ENCODE measurements at regions not wholly inside any gene's neighbourhood (a gene's known extent, or its start where the extent isn't known, plus 50 kb on each side); places are given as distances from the start of the nearest gene placed in this dataset.

DNA sequence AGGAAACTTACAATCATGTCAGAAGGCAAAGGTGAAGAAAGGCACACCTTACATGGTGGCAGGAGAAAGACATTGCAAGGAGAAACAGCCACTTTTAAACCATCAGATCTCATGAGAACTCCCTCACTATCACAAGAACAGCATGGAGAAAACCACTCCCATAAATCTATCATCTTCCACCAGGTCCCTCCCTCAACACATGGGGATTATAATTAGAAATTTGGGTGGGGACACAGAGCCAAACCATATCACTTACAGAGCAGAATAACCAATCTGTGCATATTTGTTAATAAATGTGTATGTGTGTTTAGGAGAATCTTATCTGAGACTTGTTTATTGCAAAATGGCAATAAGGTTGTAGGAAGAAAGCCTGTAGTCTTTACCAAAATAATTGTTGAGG is 205.2 kb upstream of the ANO3 start:
- no peak for DNase-seq

DNA sequence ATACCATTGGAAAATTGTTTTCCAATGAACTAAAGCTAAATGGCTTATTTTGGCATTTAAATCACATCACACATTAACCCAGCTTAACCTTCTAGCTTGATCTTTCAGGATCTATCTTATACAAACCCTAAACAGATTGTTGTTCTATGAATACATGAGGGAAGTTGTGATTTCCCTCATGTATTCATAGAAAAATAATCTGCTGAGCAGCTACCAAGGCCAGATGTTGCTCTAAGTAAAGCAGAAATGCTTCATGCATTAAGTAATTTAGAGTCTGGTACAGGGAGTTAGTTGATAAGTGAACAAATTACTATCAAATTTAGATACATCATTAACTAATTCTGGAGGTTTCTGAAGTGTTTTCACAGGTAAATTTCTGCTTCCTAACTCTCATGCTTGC is 204.6 kb upstream of the ANO3 start:
- DNase-seq = no peak

DNA sequence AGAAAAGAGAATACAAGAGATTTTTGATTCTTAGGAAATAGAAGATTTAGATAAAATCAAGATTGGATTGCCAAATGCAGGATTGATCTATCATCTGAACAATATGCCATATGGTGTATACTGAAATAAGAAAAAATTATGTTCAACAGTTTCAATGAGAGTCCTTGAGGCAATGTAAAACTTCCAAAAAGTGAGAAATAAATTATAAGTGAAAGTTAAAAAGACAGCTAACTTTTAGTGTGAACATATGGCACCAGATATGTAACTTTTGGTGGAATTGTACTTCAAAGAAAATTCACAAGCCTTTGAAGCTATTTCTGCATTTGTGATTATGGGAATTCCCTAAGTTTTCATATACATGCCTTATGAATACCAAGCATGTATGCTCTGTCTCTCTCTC is 200.5 kb upstream of the ANO3 start:
- DNase-seq = no peak

DNA sequence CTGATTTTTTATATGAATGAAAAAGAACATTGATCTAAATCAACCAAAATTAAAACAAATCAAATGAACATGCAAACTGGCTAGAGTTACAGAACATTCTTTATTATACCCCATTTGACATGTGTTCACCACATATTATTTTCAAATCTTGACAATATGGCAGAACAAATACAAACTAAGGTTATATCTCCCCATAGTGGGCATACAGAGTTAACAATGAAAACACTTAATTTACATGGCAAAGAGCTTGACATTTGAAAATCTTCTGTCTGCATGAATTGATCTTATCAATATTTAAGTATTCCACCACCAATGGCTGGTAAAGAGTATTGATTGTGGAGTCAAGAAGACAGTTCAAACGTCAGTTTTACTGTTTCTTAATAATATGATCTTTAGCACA is 197.9 kb upstream of the ANO3 start:
- no peak for DNase-seq

DNA sequence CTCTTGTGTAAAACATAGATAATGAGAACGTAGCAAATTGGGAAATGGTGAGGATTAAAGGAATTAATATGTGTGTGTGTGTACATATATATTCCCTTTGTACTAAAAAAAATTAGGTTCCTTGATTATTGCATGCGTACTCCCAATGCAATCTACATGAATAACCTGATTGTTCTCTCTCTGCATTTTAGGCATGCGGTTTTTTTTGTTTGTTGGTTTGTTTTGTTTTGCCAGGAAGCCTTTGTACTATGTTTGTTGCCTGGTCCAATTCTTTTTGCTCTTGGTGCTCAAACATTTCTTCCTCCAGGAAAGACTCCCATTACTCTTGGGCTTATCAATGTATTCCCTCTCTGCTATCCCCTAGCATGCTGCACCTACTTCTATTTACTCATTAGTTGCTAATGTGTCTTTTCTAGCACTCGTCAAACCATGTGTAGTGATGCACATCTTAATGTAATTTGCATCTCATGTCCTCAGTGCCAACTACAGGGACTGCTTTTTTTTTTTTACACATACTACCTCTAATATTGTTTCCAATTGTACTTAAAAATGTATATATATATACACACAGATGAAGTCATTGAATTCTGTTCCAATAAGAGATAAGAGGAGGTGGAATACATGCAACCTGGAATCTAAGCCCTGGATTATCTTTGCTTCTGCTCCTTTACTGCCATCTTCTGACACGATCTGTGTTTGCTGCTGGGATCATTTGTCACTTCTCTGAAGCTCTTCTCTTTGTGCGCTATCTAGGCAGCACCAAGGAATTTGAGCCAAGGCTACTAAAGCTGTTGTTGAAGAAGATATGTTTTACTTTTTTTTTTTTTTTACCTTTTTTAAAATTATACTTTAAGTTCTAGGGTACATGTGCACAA is 197.2 kb upstream of the ANO3 start:
- DNase-seq = peak; percentile 1

DNA sequence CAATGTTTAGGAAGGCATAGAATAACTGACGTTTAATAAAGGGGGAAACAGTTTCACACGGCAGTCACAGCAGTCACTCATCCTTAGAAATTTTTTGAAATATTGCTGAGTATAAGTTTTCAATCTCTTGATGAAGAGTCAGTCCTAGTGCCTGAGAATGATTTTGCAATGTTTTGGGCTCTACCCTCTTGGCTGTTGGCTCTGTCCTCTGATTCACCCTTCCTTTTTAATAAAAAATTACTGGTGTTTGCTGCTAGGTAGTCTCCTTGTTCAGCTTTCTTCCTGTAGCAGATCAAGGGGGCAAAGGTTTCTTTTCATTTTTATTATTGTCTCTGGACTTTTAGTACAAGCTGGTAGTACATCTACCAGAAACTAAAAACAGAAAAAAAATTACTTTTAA is 194.3 kb upstream of the ANO3 start:
- no peak for DNase-seq

DNA sequence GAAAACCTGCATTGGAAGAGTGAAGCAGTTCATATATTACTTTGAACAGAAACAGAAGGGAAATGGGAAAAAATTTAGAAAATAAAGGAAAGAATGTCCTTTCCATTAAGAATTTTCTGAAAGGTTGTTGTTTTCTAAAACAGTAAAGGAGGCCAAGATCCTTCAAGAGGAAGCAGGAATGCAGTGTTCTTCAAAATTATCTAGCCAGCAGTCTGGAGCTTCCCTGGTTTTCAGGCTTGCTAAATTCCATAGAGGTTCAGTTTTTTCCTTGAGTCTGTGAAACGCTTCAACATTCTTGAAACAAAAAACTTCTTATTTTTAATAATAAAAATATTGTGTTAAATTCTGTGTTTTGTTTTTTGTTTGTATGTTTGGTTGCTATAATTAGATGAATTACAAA is 189.0 kb upstream of the ANO3 start:
- no peak for DNase-seq

DNA sequence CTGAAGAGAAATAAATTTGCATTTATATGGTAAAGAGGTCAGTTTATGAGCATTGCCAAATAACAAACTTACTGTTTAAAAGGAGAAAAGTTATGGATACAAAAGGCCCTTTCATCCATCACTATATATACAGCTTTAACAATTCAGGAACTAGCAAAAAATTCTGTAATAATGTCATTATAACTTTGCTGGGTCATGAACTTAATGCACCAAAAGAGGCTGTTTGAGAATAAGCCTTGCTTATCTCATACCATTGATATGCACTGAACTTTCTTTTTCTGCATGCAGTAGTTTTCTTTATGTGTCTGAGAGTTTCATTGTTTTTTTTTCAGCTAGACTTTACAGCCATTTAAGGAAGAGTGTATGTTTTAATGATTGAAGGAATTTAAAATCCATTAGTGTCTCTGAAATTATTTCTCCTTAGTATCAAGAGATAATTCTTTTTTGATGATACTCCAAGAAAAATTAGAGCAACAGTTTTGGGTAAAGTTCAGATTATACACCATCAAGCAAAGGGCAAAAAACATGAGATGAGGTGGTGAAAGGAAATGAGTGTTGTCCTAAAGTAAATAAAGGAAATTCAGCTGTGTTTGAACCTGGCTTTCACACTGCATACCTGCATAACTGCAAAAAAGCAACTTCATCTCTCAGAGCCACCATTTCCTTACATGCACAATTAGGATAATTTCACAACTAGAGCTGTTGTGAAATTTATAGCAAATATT is 188.2 kb upstream of the ANO3 start:
- no peak for DNase-seq

DNA sequence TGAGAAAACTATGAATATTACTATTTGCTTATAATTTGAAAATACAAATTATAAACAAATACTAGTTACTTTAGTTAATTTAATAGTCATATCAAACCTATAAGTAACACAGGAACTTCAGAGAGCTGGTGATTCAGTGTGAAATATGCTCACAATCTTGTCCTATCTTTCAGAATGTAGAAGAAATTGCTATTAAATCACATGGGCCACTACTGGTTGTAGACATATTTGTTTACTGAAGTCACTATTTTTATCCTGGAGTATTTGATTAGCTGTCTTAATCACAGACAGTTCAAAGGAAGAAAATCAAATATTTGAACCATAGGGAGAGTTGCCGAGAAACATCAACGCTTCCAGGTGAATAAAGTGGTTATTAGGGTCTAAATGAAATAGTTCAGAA is 187.6 kb upstream of the ANO3 start:
- DNase-seq = no peak

DNA sequence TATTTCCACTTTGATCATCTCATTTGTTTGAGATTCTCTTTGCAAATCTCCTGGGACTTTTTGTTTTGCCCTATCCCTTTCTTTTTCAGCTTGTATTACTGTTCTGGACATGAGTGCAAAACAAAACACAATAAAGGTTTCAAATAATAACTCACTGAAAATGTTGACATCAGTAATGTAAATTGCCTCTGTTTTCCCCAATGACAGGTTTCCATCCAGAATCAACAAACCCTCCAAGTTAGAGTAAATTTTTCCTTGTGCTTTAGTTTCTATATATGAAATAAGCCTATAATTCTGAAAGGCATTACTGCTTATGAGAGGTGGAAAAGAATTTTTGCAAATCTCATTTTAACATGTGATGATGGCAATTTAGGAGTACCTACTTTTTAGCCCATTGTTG is 187.0 kb upstream of the ANO3 start:
- DNase-seq = no peak

DNA sequence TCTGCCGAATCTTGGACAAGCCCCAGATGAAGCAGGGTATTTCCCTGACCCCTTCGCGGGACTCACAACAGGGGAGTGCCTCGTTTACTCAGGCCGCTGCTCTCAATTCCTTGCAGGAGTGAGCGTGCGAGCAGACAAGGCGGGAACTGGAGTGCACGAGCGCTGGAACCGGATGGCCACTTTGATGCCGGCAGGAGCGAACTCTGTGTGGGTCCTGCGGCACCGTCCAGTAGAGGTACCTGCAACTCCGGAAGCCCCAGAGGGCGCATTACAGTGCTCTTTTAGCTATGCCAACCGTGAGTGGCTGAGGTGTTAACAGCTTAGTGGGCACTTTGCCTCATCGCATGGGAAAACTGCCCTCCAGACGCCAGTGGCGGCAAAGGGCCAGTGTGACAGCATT is 182.3 kb upstream of the ANO3 start:
- DNase-seq = no peak

DNA sequence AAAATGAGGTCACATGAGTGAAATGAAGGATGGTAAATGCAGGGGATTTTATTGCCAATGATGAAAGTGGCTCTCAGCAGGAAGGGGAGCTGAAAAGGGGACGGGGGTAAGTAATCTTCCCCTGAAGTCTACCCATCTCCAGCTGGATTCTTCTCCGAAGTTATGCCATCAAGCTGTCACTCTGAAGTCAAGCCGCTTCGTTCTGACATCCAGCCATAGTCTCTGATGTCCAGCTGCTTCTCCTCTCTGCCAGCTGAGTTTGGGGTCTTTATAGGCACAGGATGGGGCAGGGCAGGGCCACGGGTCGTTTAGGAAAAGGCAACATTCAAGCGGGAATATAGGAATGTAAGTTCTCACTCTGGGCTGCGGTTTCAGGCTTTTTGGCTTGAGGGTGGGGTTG is 181.9 kb upstream of the ANO3 start:
- no peak for DNase-seq

DNA sequence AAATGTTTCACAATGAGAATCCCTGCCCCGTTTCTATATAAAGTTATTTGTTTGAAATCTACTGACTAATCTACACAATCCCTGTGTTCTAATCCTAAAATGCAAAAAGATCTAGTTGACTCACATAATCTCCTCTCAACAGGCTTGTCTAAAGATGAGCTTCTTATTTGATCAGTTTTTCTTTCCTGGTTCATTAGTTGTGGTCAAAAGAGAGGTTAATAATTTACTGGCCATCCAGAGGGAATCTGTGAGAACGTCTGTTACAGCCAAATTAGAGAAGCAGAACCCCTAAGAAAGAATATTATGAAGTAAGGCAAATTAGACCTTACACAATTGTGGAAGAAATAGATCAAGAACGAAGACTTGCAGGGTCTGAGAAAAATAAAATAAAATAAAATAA is 173.7 kb upstream of the ANO3 start:
- no peak for DNase-seq

DNA sequence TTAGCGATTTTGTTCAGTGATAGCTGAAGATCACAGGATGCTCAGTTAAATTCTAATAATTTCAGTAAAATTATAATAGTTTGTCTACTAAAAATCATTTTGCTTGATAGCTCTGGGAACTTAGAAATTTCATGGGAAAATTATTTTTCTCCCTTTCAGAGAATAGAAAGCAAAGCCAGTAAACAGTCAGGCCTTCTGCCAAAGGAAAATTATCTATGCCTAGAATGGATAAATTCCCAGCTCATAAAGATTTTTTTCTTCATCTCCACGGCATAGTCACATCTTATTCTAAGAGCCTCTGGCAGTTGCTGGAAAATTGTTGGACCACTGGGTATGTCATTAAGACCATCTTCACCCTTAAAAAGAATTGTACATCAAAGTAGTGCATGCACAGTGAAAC is 169.6 kb upstream of the ANO3 start:
- DNase-seq = no peak

DNA sequence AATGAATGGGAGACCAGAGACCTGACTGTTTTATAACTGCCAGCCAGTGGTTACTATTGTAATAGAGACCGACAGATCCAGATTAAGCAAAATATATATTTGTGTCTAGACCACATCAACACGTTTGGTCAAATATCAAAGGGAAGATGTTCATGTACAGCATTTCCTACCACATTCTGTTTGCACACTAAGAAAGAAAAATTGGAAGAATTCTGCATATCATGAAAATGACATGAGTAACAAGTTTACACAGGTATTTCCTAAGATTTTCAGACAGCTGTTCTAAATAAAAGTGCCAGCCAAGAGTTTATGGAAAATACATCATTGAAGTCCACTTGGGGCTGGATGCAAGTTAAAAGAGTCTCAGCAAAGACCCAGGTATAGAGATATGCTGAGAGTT is 145.5 kb upstream of the ANO3 start:
- no peak for DNase-seq

DNA sequence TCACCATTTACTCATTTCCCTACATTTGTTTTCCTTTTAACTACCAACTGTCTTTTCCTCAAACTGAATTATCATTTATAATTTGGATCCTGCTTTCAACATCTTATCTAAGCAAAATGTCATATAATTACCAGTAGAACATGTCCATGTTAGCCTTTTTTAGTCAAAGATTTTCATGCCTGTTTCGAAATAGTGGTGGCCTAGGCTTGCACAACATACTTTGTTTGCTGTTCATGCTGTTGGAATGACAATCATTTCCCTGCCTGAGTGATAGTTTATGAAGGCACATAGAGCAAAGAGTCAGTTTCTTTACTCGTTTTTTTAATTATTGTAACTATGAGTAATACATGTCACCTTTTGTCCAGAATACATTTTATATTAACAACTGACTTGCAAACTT is 144.3 kb upstream of the ANO3 start:
- no peak for DNase-seq

DNA sequence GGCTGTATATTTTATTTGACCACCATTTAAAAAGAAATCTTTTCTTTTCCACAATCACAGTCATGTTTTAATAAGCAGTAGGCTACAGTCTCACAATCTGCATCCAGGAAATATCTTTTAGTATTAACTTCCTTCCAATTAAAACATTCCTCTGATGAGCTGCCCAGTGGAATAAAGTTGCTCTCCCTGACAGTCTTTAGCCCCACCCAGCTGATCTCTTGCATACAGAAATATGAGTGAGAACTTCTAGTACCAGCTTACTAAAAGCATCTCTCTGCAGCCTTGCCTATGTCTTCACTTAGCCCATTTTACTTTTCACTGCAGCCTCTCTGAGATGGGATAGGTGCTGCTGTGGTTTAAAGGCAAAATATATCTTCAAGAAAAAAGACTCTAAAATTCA is 143.4 kb upstream of the ANO3 start:
- no peak for DNase-seq

DNA sequence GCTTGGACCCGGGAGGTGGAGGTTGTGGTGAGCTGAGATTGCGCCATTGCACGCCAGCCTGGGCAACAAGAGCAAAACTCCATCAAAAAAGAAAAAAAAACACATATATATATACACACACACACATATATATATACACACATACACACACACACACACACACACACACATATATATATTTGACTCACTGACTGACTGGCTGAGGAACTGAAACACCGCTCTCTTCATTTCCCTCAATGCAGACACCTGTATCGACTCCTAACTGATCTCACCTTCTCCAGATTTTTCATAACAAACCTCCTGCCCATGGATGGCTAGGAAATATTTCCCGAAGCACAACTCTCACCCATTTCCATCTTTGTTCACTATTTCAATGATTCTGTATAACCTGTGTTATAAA is 140.7 kb upstream of the ANO3 start:
- no peak for DNase-seq

DNA sequence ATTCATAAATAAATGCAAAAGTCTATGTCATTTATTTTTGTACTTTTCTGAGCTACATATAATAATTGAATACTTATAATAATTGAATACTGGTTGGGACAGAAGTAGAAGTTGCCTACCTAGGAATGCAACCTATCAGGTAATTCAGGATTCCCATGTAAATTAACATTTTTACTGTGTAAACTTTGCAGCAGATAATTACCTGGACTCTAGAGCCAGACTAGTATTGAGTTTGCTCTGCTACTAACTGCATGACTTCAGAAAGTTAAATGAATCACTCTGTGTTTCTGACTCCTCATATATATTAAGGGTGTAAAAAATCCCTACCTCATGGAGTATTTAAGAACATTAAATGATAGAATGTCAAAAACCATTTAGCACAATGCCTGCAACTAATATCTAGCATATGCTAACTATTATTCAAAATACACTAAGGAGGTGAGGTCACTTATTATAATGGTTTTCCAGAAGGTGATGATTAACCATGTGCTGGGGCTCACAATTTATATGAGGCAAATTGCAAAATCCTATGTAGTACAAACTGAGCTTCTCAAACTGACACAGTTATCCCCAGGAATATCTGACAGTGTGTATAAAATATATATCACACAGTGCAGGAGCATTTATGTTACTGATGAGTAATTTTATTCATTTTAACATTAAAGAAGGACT is 138.1 kb upstream of the ANO3 start:
- no peak for DNase-seq

DNA sequence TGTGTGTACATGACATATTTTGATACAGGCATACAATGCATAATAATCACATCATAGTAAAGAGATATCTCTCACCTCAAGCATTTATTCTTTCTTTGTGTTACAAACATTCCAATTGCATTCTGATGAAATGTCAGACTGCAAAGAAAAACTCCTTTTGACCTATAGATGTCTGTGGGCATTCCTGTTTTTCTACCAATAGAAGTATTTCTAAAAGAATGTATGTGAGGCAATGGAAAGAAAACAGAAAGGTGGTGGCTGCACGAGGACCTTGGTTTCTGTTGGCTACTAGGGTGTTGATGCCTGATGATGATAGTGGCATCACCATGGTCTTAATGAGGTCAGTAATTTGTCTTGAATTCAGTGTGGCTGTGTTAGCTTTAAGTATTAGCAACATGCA is 137.0 kb upstream of the ANO3 start:
- DNase-seq = no peak

DNA sequence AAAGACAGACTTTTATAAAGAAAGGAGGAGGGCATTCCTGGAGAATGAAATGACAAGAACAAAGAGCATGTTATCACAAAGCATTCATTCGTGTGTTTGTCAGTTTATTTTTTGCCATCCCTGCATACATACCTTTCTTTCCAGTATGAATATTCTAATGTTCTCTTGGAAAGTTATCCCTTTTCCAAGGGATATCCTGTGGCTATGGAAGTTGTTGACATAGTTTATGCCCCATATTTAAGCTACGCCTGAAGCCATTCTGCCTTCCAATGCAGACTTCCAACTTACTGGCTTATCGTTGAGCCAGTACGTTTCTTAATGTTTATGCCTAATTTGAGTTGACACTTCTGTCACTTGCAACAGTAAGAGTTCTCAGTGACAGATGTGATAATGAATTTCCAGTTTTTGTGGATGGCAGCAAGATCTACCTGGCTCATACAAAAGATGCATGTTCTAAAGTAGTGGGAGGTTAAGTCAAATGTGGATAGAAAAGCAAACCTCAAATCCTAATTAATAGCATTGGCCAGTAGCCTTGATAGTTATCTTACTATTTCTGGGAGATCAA is 133.3 kb upstream of the ANO3 start:
- DNase-seq = no peak

DNA sequence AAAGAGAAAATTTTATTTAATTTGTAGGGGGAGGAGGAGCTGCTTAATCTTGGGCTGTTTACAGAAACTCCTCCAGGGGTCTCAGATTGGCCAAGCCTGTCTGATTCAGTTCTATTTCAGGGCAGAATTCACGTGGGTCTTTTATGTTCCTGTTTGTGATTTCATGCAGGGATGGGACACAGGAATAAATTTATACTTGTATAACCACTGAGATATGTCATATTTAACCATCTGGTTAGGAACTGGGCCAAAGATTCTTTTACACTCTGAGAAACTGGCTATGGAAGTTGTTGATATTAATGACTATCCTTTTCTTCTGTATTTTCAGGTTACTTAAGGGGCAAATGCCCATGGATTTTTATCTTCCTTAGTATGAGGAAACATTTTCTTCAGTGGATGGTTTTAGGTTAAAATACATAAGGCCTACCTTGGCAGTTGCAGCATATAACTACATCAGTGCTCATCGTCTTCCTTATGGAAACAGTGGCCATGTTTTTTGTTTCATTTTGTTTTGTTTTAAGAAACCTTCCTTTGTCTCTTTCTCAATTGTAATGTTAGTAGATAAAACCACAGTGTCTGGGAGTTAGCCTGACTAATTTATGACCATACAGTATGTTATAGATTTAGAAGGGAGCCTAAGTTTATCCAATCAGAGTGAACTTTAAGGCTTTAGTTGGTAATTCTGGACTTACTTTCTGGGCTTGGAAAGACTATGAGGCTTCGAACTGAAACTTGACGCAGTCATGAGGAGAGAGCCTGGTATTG is 132.4 kb upstream of the ANO3 start:
- DNase-seq = no peak

DNA sequence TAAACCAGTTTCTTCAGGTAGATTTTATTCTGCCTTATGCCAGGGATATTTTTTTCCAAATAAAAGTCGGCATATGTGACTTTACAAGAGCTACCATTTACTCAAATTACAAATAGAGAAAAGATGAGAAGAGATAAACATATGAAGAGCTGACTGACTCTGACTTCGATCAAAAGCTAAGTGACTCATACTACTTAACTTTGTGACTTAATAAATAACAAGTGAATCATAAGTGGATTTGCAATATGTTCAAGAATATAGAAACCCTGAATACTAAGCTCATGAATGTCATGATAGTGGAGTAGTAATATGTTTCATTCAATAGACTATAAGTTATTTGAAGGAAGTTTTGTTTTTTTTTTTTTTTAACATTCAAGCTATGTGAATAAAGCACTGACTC is 130.5 kb upstream of the ANO3 start:
- no peak for DNase-seq

Measured in NCI-H1436 (cell line).